ENCODE measurements at regions not wholly inside any gene's neighbourhood (a gene's known extent, or its start where the extent isn't known, plus 50 kb on each side); places are given as distances from the start of the nearest gene placed in this dataset.

DNA sequence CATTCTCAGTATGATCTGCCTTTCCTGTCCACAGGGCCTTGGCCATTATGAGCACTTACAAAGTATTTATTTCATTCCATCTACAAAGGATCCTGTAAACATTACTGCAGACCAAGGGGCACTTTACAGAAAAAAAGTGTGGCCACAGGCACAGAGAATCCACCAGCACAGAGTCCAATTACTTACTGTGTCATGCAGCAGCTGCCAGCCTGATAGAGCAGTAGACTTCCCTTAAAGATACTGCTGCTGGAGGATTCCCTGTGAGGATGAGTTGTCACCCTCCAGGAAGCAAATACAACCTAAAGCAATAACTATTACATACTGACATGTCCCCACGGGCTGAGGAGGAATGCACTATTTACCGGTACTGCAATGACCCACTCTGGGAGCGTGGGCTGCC is 97.1 kb upstream of the COG2 start:
- no peak for TF ChIP-seq TAF1 (IDR thresholded peaks at IDR 0.05; ENCODE audit: borderline replicate concordance, low read depth, low read length)
- TF ChIP-seq POLR2A (IDR thresholded peaks at IDR 0.05; ENCODE audit: low read depth, low read length), result no peak
